Lung (tissue), 11 donors: ENCODE measurements at regions not wholly inside any gene's neighbourhood (a gene's known extent, or its start where the extent isn't known, plus 50 kb on each side); places are given as distances from the start of the nearest gene placed in this dataset.
"Not testable (repeated sequence)": the region's sequence is repeated elsewhere in the genome, so short reads cannot be mapped to it uniquely, and the experiment has no call there.

Experiments
- ATAC-seq: fragments of 200-7000 bp; cut with Tn5 transposase; one replicate; pipeline ENCODE4 v1.9.1; 2020; ENCODE audit warnings: moderate number of reproducible peaks; ENCODE audit not compliant: insufficient read depth, low FRiP score
- DNase-seq, 3 donors: peaks; one replicate each; pipeline ENCODE4 v3.0.0-alpha.2; 2013 to 2017
- H3K27ac ChIP-seq, 2 donors: one replicate each; pipeline ENCODE4 v1.5.1; 2013; ENCODE audit warnings: mild to moderate bottlenecking in 2 of 2, moderate library complexity in 2 of 2, control low read depth in 1 of 2, inconsistent platforms in 1 of 2, low read depth in 1 of 2, low read length in 1 of 2
- H3K27me3 ChIP-seq, 3 donors: one replicate each; pipeline ENCODE4 v1.5.1; 2013; ENCODE audit warnings: low read length in 2 of 3; ENCODE audit not compliant: control insufficient read depth in 3 of 3, insufficient read depth in 3 of 3
- H3K36me3 ChIP-seq, 4 donors: one replicate each; pipeline ENCODE4 v1.5.1; 2013; ENCODE audit warnings: low read length in 4 of 4, mild to moderate bottlenecking in 1 of 4, moderate library complexity in 1 of 4; ENCODE audit not compliant: control insufficient read depth in 4 of 4, insufficient read depth in 4 of 4
- H3K4me1 ChIP-seq, 5 donors: one replicate each; pipeline ENCODE4 v1.5.1; 2013; ENCODE audit warnings: low read length in 5 of 5, mild to moderate bottlenecking in 2 of 5, moderate library complexity in 1 of 5; ENCODE audit not compliant: control insufficient read depth in 5 of 5, insufficient read depth in 5 of 5
- H3K4me3 ChIP-seq: one replicate; pipeline ENCODE4 v1.5.1; 2013; ENCODE audit warnings: mild to moderate bottlenecking, control low read depth, moderate library complexity
- H3K9ac ChIP-seq, 2 donors: one replicate each; pipeline ENCODE4 v1.5.1; 2013; ENCODE audit warnings: low read length in 2 of 2, control low read depth in 1 of 2; ENCODE audit not compliant: insufficient read depth in 1 of 2
- H3K9me3 ChIP-seq, 4 donors: one replicate each; pipeline ENCODE4 v1.5.1; 2013; ENCODE audit warnings: low read length in 3 of 4, mild to moderate bottlenecking in 1 of 4, moderate library complexity in 1 of 4; ENCODE audit not compliant: control insufficient read depth in 4 of 4, insufficient read depth in 3 of 4
- CTCF ChIP-seq: IDR thresholded peaks from 2 replicates; pipeline ENCODE4 v1.5.1; 2012; ENCODE audit warnings: mild to moderate bottlenecking; ENCODE audit errors: control extremely low read depth, extremely low read depth
- WGBS, 2 donors: extraction: QIAGEN DNeasy Blood & Tissue Kit; methylation state at CpG; one replicate each; pipeline ENCODE4 v1.1.7; 2013; 5-methylcytosine and 5-hydroxymethylcytosine counted together
- donor health status: control.
- donor health status: control.
- donor health status: Bipolar disorder and iron deficiency.
- donor health status: healthy.
- donor health status: DM: yes; HTN: yes; CAD: no.

- H3K9ac ChIP-seq = no peak overlapping the region
- H3K27me3 ChIP-seq = no peaks in the 10 kb centered on the region
- no peak overlapping the region for H3K27ac ChIP-seq
- TF ChIP-seq CTCF = no peak
- DNase-seq (no peak), ATAC-seq (no peak)
- no peak overlapping the region for H3K4me3 ChIP-seq
- WGBS, 2 donors = 94 to 96% methylated on average over 2 of the region's 2 CpGs
- no peaks in the 10 kb centered on the region for H3K36me3 ChIP-seq
- H3K4me1 ChIP-seq = peaks cover 0 to 2% (median 0%) of the 10 kb centered on the region in 5 donors
- H3K9me3 ChIP-seq = peaks cover 0 to 2% (median 1%) of the 10 kb centered on the region in 4 donors
Observed at GRCh38 chr13:80677227-80677626, 336.3 kb upstream of the SPRY2 start.

- not testable (repeated sequence) for H3K9me3 ChIP-seq, ATAC-seq, H3K36me3 ChIP-seq, H3K4me1 ChIP-seq, H3K9ac ChIP-seq, DNase-seq, H3K4me3 ChIP-seq, H3K27ac ChIP-seq, H3K27me3 ChIP-seq
- WGBS, 2 donors = 89 to 94% methylated on average over 1 of the region's 2 CpGs
Observed at GRCh38 chr13:80675442-80675841, 334.5 kb upstream of the SPRY2 start.

- no peak for TF ChIP-seq CTCF
- H3K36me3 ChIP-seq = no peaks in the 10 kb centered on the region
- 92 to 98% methylated on average over 7 of the region's 7 CpGs for WGBS, 2 donors
Observed at GRCh38 chr13:80671773-80672172, 330.8 kb upstream of the SPRY2 start.

GRCh38 chr13:80669112-80669511 is 328.2 kb upstream of the SPRY2 start:
- TF ChIP-seq CTCF = no peak
- no peak for ATAC-seq
- H3K27ac ChIP-seq = no peak overlapping the region

More at GRCh38 chr13:80671773-80672172, 330.8 kb upstream of the SPRY2 start:
- no peak overlapping the region for H3K4me3 ChIP-seq
- ATAC-seq = no peak
- peaks cover 0 to 4% (median 2%) of the 10 kb centered on the region in 4 donors for H3K9me3 ChIP-seq
- DNase-seq = no peak
- no peak overlapping the region for H3K27ac ChIP-seq
- no peaks in the 10 kb centered on the region for H3K27me3 ChIP-seq
- peaks cover 0 to 2% (median 0%) of the 10 kb centered on the region in 5 donors for H3K4me1 ChIP-seq
- H3K9ac ChIP-seq = no peak overlapping the region

More at GRCh38 chr13:80669112-80669511, 328.2 kb upstream of the SPRY2 start:
- WGBS, 2 donors = 92 to 100% methylated on average over 1 of the region's 1 CpG
- Histone ChIP-seq H3K36me3 (no peaks in the 10 kb centered on the region), H3K4me3 (no peak overlapping the region), H3K9ac (no peak overlapping the region), H3K27me3 (no peaks in the 10 kb centered on the region), H3K4me1 (peaks cover 0 to 2% (median 0%) of the 10 kb centered on the region in 5 donors), H3K9me3 (peaks cover 0 to 4% (median 2%) of the 10 kb centered on the region in 4 donors)
- DNase-seq = no peak
